Panc1 (cell line): ENCODE measurements at regions not wholly inside any gene's neighbourhood (a gene's known extent, or its start where the extent isn't known, plus 50 kb on each side); places are given as distances from the start of the nearest gene placed in this dataset.

Experiments used
- ATAC-seq: fragments of 200-7000 bp; cut with Tn5 transposase; 2 replicates; pipeline ENCODE4 v1.9.1; 2020; ENCODE audit warnings: mild to moderate bottlenecking, moderate library complexity
- BruUV-seq: library from RNA; stranded (reverse); fragments of 400-500 nt; replicated peaks from 2 replicates; lab custom pipeline; 2021; lab: Mats Ljungman, UMichigan
- CTCF ChIA-PET: fragments of 300-600 bp; sonication (Branson Sonifier 250); formaldehyde crosslinking; loops from one replicate; lab custom pipeline; 2022; ENCODE audit warnings: antibody characterized with exemption; lab: Charles Lee
- POLR2A ChIA-PET: fragments of 300-600 bp; sonication (Branson Sonifier 250); formaldehyde crosslinking; loops from one replicate; lab custom pipeline; 2022; ENCODE audit warnings: antibody characterized with exemption; lab: Charles Lee
- DNase-seq: peaks from one replicate; pipeline ENCODE4 v3.0.0-alpha.2; 2010; ENCODE audit warnings: low read depth, low spot score
- H3K27ac ChIP-seq: 2 replicates; pipeline ENCODE4 v1.5.1; 2011; ENCODE audit warnings: mild to moderate bottlenecking, low read length, inconsistent platforms
- H3K27me3 ChIP-seq: fragments of 200-500 bp; sonication (Bioruptor generic); 2 replicates; pipeline ENCODE4 v1.6.0; 2014; ENCODE audit warnings: low read length, inconsistent platforms; ENCODE audit not compliant: control insufficient read depth, insufficient read depth
- H3K36me3 ChIP-seq: fragments of 200-500 bp; sonication (Bioruptor generic); 2 replicates; pipeline ENCODE4 v1.5.1; 2014; ENCODE audit warnings: inconsistent platforms, mild to moderate bottlenecking, low read length, moderate library complexity; ENCODE audit not compliant: control insufficient read depth, insufficient read depth
- H3K4me1 ChIP-seq: 2 replicates; pipeline ENCODE4 v1.5.1; 2011; ENCODE audit warnings: inconsistent platforms, mild to moderate bottlenecking, low read length, moderate library complexity; ENCODE audit not compliant: control insufficient read depth, insufficient read depth
- H3K4me3 ChIP-seq, 2 experiments: 2 replicates each; pipeline ENCODE4 v1.5.1; 2011 to 2012; ENCODE audit warnings: low read depth in 2 of 2, low read length in 2 of 2, mild to moderate bottlenecking in 2 of 2, inconsistent platforms in 1 of 2, moderate library complexity in 1 of 2
- H3K9me3 ChIP-seq: fragments of 200-500 bp; sonication (Bioruptor generic); 2 replicates; pipeline ENCODE4 v1.5.1; 2014; ENCODE audit warnings: low read depth, mild to moderate bottlenecking, inconsistent platforms, low read length, moderate library complexity; ENCODE audit not compliant: control insufficient read depth, insufficient read depth
- POLR2AphosphoS5 ChIP-seq: IDR thresholded peaks from 2 replicates; pipeline ENCODE4 v1.6.1; 2012; ENCODE audit warnings: mild to moderate bottlenecking, low read depth, low read length, moderate library complexity
- SIN3A ChIP-seq: IDR thresholded peaks from 2 replicates; pipeline ENCODE4 v1.6.1; 2012; ENCODE audit warnings: low read depth, mild to moderate bottlenecking, low read length, moderate library complexity, borderline replicate concordance; ENCODE audit not compliant: insufficient read depth
- TCF7L2 ChIP-seq: IDR thresholded peaks from 2 replicates; pipeline ENCODE4 v1.6.1; 2011; ENCODE audit warnings: mild to moderate bottlenecking, low read depth, low read length, inconsistent platforms
- in situ Hi-C: cut with HindIII; loops from 2 replicates; pipeline ENCODE4 v1.10.0; 2016; ENCODE audit warnings: low sequenced_read_pairs, low pct_unique_long_range_greater_than_20kb
- intact Hi-C: fragments of 100-400 bp; cut with micrococcal nuclease; formaldehyde crosslinking; loops from one replicate; pipeline ENCODE4 v1.10.0; 2022; ENCODE audit not compliant: unreplicated experiment
- TF ChIP-seq, protein P1 (sequence below): fragments of 450-650 bp; IDR thresholded peaks from 2 replicates; pipeline ENCODE4 v1.5.1; 2017; ENCODE audit warnings: mild to moderate bottlenecking
- TF ChIP-seq, protein P2 (sequence below), 2 experiments: IDR thresholded peaks; 2 replicates each; pipeline ENCODE4 v1.6.1; 2011 to 2012; ENCODE audit warnings: low read depth in 2 of 2, control low read depth in 1 of 2, low read length in 1 of 2, mild to moderate bottlenecking in 1 of 2, moderate library complexity in 1 of 2; ENCODE audit not compliant: insufficient read depth in 1 of 2

DNA sequence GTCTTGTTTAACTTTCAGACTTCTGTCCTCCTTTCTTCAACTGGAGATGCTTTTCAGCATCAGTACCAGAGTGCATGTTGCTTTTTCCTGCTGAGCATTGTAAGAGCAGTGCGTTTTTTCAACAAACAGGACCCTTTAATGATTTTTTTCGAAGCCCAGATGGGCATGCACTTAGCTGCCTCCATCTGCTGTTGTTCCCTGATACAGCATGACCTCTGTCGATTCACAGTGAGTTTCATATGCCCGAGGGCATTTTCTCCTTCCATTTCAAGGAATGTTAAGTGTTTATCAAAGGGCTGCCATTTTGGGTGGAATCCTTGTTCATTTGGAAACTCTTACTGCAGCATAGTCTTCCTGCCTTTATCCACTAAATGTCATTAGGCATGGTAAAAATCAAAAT, 428.6 kb downstream of the DTHD1 start:
- Histone ChIP-seq H3K27ac (no peak overlapping the region), H3K4me3 (no peak overlapping the region), H3K9me3 (no peaks in the 10 kb centered on the region), H3K4me1 (no peaks in the 10 kb centered on the region), H3K36me3 (no peaks in the 10 kb centered on the region), H3K27me3 (no peaks in the 10 kb centered on the region)
- ATAC-seq (no peak), DNase-seq (no peak)
- POLR2A ChIA-PET: no interaction called here
- TF ChIP-seq, protein P1, sequence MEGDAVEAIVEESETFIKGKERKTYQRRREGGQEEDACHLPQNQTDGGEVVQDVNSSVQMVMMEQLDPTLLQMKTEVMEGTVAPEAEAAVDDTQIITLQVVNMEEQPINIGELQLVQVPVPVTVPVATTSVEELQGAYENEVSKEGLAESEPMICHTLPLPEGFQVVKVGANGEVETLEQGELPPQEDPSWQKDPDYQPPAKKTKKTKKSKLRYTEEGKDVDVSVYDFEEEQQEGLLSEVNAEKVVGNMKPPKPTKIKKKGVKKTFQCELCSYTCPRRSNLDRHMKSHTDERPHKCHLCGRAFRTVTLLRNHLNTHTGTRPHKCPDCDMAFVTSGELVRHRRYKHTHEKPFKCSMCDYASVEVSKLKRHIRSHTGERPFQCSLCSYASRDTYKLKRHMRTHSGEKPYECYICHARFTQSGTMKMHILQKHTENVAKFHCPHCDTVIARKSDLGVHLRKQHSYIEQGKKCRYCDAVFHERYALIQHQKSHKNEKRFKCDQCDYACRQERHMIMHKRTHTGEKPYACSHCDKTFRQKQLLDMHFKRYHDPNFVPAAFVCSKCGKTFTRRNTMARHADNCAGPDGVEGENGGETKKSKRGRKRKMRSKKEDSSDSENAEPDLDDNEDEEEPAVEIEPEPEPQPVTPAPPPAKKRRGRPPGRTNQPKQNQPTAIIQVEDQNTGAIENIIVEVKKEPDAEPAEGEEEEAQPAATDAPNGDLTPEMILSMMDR: no peak
- no peak for TF ChIP-seq TCF7L2
- TF ChIP-seq, protein P2, sequence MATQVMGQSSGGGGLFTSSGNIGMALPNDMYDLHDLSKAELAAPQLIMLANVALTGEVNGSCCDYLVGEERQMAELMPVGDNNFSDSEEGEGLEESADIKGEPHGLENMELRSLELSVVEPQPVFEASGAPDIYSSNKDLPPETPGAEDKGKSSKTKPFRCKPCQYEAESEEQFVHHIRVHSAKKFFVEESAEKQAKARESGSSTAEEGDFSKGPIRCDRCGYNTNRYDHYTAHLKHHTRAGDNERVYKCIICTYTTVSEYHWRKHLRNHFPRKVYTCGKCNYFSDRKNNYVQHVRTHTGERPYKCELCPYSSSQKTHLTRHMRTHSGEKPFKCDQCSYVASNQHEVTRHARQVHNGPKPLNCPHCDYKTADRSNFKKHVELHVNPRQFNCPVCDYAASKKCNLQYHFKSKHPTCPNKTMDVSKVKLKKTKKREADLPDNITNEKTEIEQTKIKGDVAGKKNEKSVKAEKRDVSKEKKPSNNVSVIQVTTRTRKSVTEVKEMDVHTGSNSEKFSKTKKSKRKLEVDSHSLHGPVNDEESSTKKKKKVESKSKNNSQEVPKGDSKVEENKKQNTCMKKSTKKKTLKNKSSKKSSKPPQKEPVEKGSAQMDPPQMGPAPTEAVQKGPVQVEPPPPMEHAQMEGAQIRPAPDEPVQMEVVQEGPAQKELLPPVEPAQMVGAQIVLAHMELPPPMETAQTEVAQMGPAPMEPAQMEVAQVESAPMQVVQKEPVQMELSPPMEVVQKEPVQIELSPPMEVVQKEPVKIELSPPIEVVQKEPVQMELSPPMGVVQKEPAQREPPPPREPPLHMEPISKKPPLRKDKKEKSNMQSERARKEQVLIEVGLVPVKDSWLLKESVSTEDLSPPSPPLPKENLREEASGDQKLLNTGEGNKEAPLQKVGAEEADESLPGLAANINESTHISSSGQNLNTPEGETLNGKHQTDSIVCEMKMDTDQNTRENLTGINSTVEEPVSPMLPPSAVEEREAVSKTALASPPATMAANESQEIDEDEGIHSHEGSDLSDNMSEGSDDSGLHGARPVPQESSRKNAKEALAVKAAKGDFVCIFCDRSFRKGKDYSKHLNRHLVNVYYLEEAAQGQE (IDR thresholded peaks at IDR 0.05; ENCODE audit: insufficient read depth in 1 of 2, low read depth in 2 of 2, low read length in 1 of 2): no peak
- no peak for TF ChIP-seq SIN3A
- TF ChIP-seq POLR2AphosphoS5: no peak
- CTCF ChIA-PET: no interaction called here
- intact Hi-C loops (no loop called here), in situ Hi-C loops (no loop called here)
- no TSS peak for BruUV-seq

DNA sequence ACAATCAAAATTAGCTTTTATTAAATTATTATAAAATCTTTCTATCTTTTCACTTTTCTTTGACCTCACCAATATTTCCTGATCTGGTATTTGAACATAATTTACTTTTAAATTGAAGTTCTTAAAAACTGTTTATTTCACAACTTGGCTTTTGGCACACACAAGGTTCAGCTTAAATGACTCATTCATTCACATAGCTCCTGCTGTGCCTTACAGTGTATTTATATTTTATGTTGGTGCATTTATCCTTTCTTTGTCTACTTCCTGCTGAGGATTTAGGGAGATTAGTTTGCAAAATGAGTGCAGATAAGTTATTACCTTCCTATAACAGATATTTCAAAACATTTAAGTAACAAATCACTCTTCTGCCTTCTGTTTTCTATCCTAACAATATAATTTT, 430.6 kb downstream of the DTHD1 start:
- TF ChIP-seq POLR2AphosphoS5 (no peak), SIN3A (no peak), TCF7L2 (no peak)
- TF ChIP-seq, protein P1: no peak
- TF ChIP-seq, protein P2 (IDR thresholded peaks at IDR 0.05; ENCODE audit: insufficient read depth in 1 of 2, low read depth in 2 of 2, low read length in 1 of 2): no peak
- no peak for ATAC-seq

More for the DNA sequence above, 430.6 kb downstream of the DTHD1 start:
- no peak for DNase-seq
- Histone ChIP-seq H3K4me3 (no peak overlapping the region), H3K27ac (no peak overlapping the region), H3K9me3 (no peaks in the 10 kb centered on the region), H3K27me3 (no peaks in the 10 kb centered on the region), H3K4me1 (no peaks in the 10 kb centered on the region), H3K36me3 (no peaks in the 10 kb centered on the region)
- no TSS peak for BruUV-seq
- in situ Hi-C loops: no loop called here
- intact Hi-C loops: no loop called here
- ChIA-PET CTCF (no interaction called here), POLR2A (no interaction called here)
